ENCODE measurements at regions not wholly inside any gene's neighbourhood (a gene's known extent, or its start where the extent isn't known, plus 50 kb on each side); places are given as distances from the start of the nearest gene placed in this dataset.
"Not testable (repeated sequence)": the region's sequence is repeated elsewhere in the genome, so short reads cannot be mapped to it uniquely, and the experiment has no call there.

DNA sequence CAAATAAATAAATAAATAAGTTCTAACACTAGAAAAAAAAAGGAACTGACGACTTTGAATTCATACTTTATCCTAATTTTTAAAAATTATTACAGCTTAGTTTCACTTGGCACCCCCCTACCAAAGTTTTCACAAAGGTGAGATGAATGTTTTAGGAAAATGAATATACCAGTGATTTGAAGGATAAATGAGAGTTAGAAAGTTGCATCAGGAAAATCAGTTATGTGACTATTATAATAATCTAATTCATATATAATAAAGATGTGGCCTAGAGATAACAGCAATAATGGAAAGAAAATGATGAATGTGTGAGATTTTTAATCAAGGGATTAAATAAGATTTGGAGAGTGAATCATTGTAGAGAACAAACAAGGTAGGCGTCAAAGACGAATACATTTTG, 103.0 kb upstream of the RAP1B start:
- DNase-seq (ENCODE audit: low read depth): no peak

DNA sequence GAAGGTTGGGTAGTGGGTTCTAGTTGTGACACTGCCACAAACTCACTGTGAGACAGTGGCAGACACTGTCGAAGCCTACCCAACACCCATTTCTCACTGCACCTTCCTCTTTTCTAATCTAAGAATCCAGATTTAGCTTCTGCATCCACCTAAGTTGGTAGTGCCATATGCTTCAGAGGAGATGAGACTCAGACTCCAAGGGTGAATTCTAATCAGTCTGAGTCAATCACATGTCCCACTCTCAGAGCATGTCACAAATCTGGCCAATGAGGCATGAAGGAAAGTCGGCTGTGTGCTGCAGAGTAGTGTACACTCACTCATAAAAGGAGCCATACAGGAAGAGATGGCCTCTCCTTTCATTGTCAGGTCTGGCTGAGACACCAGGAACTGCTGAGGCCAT, 102.1 kb upstream of the RAP1B start:
- DNase-seq (ENCODE audit: low read depth): no peak

DNA sequence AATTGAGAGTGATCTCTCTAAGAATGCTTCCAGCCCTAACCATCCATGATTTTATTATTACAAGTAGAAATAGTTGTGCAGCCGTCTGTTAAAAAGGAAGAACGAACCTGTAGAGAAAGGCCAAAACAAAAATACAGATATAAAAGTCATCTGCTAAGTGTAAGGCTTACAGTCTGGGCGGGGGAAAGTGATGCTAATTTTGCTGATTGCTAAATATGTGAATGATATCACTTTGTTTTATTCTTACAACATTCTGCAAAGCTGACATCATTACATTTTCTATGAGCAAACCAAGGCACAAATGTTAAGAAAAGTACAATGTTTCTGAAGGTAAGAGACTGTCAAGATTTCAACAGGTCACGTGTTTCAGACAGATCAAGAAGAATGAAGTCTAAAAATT, 101.5 kb upstream of the RAP1B start:
- no peak for DNase-seq (ENCODE audit: low read depth)

DNA sequence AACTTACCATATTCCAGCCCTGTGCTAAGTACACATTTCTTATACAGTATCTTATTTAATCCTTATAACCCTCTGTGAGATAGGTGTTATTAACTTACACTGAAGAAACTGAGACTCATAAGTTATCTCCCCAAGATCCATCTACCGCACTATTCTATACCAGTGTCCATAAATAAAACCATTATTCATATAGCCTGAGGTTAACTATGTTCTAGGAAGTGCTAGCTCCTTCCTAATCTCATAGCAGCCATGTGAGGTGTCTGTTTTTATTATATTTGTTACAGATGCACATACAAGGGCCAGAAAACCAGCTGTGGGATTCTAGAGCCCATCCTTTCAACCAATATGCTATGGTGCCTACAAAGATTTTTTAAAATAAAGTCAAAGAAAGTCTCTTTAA, 100.3 kb upstream of the RAP1B start:
- DNase-seq (ENCODE audit: low read depth): no peak

DNA sequence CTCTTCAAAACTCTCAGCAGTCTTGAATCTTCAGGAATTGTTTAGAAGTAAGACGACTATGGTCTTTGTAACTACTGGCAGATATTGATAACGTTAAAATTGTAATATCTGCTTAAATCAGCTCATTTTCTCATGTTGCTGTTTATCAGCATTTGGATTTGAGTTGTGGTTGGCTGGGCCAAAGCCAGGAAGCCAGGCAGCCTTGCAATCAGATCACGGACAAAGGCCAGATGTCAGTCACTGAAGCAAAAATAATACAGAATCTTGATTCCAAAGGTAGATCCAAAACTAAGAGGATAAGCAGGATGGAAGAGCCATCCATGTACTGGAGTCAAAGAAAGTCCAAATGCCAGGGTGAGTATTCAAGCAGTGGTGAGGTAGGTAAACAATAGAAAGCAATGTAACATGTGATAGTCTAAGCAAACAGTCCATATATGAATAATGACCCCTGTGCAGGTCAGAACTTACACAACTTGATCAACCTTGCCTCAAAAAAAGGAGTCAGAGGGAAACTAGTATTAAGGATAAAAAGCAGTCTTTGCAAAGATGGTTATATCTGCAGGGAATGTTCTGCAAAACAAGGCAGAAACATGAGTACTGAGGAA, 95.8 kb upstream of the RAP1B start:
- no peak for DNase-seq (ENCODE audit: low read depth)

DNA sequence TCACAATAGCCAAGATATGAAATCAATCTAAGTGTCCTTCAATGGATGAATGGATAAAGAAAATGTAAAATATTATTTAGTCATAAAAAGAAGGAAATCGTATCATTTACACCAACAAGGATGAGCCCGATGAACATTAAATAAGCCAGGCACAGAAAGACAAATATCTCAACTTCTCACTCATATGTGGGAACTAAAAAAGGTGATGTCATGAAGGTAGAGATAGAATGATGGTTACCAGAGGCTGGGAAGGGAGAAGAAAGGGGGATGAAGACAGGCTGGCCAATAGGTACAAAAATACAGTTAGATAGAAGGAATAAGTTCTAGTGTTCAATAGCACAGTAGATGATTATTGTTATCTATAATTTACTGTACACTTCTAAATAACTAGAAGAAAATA, 94.9 kb upstream of the RAP1B start:
- DNase-seq (ENCODE audit: low read depth): no peak

DNA sequence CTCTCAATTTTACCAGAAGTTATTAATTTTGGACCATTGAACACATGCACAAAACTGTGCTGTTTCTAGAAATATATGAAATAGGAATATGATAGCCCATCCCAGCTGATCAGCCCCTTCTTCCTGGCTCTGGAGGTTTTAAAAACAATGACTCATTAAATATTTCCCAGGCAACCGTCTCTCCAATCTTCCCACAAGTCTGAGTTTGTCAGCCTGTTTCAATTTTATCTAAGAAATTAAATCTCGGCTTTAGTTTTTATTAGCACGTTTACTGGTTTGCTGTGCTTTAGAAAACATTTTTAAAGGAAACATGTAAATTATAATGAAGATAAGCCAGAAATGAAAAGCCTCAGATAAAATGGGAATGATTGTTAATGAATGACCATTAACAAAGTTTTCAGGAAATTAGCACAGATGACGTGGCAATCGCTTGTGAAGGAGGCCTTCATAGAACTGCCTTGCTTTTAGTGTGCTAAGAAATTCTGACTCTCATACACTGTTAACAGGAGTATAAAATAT, 89.3 kb upstream of the RAP1B start:
- DNase-seq (ENCODE audit: low read depth): peak; percentile 60

DNA sequence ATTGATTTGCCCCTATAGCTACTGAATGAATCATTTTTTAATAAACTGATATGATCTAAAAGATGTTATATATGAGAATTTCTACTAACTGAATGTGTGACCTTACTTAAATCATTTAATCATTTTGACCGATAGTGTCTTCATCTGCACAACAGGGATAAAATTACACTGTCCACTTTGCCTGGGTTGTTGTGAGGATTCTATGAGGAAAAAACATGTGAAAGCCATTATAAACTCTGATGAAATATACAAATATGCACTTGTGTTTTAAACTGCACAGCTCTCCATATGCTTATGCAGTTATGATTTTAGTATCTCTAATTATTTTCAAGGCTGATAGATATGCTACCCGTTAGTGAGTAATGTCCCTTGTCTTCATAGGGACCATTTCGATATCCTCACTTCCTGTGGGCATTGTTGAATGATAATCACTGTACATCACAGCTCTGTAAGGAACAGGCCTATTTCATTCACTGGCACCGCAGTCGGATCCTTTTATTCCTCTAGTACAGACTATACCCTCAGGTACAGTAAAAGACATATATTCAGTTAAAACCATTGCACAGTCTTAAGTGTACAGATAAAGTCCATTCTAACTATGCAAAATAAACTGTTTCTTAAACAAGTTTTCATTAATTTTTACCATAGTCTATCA, 88.7 kb upstream of the RAP1B start:
- no peak for DNase-seq (ENCODE audit: low read depth)

DNA sequence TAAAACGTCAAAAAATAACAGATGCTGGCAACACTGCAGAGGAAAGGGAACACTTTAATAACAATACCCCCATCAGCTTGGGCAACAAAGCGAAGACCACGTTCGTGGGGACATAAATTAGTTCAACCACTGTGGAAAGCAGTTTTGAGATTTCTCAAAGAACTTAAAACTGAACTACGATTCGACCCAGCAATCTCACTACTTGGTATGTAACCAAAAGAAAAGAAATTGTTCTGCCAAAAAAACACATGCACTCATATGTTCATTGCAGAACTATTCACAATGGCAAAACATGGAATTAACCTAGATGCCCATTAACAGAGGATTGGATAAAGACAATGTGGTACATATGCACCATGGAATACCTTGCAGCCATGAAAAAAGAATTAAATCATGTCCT, 81.2 kb upstream of the RAP1B start:
- DNase-seq (ENCODE audit: low read depth): no peak

DNA sequence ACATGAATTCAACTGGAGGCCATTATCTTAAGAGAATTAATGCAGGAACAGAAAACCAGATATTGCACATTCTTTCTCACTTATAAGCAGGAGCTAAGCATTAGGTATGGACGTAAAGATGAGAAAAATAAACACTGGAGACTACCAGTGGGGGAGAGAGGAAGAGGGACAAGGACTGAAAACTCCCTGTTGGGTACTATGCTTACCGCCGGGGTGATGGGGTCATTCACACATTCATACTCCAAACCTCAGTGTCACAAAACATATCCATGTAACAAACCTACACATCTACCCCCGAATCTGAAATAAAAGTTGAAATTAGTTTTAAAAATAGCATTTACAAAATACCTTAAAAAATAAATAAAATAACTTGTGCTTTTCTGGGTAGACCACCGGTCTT, 80.8 kb upstream of the RAP1B start:
- no peak for DNase-seq (ENCODE audit: low read depth)

DNA sequence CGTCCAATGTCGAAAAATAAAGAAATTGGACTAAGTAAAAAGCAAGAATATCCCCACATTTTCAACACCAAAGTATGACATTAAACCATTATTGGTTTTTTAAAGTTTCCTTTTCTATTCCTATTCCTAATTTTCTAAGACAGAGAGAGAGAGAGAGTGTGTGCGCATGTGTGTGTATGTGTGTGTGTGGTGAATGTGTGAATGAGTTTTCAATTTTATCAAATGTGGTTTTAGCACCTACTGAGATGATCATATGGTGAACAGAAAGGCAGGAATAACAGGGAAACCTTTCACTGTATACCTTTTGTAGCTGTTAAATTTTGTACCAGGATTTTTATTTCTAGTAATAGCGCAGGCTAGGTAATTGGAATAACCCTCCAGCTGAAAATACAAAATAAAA, 80.4 kb upstream of the RAP1B start:
- DNase-seq (ENCODE audit: low read depth): no peak

DNA sequence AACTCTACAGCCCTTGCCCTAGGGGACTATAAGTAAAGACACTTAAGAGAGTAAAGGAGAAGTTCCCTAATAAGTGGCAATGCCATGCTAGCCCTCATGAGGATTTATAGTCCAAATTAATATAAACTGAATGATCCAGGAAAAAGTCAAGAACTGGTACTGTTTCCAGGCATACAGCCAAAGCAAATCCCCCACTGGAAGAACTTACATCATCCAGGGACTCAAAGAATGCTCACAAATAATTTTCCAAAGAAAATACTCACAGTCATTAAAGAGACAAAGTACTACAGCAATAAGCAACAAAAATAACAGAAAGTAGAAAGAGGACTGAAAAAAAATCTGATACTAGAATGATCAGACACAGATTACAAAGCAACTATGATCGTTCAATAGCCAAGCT, 79.7 kb upstream of the RAP1B start:
- peak; percentile 50 for DNase-seq (ENCODE audit: low read depth)

DNA sequence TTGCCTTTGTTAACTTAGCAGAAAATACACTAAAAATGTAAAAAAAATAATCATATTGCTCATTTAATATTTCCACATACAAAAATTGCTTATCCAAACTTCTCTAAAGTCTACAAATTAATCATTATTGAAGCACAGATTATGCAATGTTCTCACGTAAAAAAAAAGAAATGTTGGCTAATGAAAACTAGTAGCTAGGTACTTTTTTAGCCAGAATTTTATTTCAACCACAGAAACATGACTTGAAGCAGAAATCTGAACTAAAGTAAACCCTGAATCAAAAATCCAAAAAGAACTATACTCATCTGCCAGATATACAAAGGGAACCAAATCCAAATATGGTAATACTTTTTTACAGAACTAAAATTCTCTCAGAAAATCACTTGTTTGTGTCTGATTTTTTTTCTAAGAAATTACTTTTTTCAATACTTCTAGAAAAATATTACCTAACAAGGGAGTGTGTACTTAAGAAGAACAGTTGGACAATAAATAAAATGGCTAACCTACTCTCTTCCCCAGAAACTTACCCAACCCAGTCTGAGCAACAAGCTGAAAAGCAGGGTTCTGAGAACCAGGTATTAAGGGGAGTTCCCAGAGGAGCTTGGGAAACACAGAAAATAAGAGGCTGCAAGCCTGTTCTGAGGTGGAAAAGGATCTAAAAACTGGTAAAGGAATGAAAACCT, 78.4 kb upstream of the RAP1B start:
- DNase-seq (ENCODE audit: low read depth): no peak

DNA sequence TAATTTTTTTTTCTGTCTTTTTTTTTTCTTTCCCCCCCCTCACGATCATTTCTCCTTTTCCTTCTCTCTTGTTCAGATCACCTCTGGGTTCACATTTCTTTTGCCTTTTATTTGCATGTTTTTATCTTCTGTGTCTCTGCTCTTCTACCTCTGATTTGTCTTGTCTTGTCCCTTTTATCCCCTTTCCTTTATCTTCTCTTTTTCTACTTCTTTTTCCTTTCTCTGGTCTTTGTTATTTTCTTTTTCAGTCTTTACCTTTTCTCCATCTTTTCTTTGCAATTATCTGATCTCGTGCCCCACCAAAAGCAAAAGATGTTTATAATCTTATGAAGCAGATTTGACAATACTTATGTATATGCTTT, 77.8 kb upstream of the RAP1B start:
- no peak for DNase-seq (ENCODE audit: low read depth)

DNA sequence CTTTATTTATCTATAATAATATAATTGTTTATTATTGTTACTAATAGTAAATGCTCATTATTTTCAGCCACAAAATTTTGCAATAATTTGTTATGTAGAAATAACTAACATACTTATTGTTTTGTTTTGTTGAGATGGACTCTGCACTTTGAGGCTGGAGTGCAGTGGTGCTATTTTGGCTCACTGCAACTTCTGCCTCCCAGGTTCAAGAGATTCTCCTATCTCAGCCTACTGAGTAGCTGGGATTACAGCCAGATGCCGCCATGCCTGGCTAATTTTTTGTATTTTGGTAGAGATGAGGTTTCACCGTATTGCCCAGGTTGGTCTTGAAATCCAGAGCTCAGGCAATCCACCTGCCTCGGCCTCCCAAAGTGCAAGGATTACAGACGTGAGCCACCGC, 76.6 kb upstream of the RAP1B start:
- DNase-seq (ENCODE audit: low read depth): no peak

DNA sequence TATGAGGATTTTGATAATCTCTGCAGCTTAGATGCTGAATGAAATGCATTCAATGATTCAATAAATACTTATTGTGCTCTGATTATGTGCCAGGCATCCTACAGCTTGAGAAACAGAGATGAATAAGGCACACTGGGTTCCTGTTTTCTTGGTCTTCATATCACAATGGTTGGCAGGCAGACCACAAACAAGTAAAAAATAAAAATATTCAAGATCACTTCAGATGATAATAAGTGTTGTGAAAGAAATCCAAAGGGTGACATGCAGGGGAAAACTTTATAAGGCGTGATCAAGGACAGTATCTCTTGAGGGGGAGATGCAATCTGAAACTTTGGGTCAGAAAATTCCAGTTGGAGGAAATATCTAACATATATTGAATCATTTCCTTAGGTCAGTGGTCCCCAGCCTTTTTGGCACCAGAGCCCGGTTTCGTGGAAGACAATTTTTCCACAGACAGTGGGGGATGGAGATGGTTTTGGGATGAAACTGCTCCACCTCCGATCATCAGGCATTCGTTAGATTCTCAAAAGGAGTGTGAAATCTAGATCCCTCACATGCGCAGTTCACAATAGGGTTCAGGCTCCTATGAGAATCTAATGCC, 73.7 kb upstream of the RAP1B start:
- no peak for DNase-seq (ENCODE audit: low read depth)

DNA sequence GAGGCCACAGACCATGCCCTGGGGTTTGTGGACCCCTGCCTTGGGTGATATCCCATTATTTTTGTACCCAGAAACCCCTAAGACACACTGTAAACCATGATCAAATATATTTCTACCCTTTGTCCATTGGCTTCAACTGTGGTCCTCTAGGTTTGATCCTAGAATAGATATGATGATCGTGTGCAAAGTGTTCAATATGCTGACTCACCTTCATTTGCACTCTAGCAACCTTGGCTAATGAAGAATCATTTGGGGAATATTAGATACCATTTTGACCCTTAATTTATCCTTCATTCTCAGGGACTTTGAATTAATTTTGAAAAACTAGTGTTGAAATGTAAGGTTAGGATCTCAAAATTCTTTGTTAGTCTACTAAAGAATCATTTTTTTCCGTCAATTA, 73.1 kb upstream of the RAP1B start:
- no peak for DNase-seq (ENCODE audit: low read depth)

DNA sequence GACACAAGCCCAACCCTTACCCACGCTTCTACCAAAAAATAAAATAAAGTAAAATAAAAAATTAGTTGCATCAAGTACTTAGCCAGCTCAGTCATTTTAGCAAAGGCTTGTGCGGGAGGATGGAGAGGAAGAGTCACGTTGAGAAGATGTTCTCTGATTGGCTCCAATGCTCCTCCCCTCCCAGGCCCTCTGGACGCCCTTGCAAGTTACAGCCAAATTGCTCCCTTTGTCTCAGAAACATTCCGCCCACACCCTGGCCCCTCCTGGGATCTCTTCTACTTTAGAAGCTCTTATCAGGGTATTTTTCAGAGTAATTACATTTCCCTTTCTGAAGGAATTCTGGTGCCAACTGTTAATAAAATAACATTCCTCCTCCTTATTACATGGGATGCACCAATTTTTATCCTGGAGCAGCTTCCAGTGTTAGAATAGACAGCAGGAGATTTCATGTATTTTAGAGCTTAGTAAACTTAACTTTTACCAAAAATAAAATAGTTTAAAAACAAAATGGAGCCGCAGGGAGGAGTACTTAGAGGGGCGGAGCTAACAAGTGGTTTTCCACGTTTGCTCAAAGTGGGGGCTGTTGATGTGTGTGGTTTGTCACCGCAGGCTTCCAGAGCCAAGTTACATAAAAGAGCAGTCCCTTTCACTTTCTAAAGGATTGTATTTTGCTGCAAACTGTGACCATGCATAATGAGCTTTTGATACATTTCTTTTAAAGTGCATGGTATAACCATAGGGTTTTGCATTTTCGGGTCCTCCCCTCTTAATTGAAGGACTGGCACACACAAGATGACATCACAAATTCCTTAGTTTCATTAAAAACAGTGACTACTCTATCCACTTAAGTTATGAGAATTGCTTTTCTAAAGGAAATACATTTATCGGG, 71.7 kb upstream of the RAP1B start:
- DNase-seq (ENCODE audit: low read depth): no peak

DNA sequence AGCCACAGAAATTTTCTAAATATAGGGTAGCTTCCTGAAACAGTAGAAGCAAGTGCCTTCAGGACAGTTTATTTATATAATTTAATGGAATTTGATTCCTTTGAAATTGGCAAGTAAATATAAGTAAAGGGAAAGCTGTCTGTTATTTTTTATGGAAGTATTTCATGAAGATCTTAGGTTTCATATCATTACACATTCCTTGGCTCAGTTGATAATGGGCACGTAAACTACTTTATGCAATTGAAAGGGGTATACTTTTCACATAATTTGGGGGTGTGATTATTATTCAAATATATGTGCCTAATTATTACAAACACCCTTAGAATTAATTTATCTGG, 71.1 kb upstream of the RAP1B start:
- DNase-seq (ENCODE audit: low read depth): no peak

DNA sequence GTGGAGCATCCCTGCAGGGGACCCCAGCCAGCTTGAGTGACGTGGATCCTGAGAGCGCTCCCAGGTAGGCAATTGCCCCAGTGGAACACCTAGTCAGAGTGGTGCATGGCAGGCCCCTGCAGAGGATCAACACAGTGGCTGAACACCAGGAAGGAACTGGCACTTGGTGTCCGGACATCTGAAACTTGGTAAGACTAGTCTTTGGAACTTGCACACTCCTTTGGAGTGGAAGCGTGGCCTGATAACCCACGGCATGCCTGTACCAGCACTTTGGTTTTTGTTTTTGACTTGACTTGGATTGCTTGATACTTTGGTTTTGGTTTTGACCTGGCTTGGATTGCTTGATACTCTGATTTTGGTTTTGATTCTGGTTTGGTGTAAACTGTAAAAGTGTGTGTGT, 69.9 kb upstream of the RAP1B start:
- not testable (repeated sequence) for DNase-seq (ENCODE audit: low read depth)

DNA sequence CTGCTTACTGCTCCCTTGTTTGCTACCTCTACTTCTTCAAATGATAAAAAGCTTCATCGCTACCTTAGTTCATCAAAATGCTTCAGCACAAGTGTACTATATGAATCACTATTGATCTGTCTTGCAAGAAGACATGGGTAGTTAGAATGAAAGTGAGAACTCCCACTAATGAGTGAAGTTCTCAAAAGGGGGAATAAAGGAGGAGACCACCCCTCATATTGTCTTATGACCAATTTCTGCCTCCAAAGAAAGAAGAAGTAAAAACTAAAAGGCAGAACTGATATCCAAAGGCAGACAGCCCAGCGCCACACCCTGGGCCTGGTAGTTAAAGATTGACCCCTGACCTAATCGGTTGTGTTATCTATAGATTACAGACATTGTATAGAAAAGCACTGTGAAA, 63.4 kb upstream of the RAP1B start:
- DNase-seq (ENCODE audit: low read depth): not testable (repeated sequence)

DNA sequence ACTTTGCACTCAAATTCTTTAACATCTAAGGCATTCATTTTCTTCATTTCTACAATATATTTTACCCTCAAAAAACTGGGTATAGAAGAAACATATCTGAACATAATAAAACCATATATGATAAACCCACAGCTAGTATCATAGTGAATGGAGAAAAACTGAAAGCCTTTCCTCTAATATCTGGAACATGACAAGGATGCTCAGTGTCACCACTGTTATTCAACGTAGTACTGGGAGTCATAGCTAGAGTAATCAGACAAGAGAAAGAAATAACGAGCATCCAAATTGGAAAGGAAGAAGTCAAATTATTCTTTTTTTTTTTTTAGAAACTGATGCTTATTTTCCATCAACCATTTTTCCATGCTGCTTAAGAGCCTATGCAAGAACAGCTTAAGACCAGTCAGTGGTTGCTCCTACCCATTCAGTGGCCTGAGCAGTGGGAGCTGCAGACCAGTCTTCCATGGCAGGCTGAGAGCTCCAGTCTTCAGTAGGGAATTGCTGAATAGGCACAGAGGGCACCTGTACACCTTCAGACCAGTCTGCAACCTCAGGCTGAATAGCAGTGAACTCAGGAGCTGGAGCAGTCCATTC, 58.0 kb upstream of the RAP1B start:
- DNase-seq (ENCODE audit: low read depth): not testable (repeated sequence)

All from non-pigmented ciliary epithelial cell (primary cell).